HG02943 (cell line): ENCODE measurements at regions not wholly inside any gene's neighbourhood (a gene's known extent, or its start where the extent isn't known, plus 50 kb on each side); places are given as distances from the start of the nearest gene placed in this dataset.
"Not testable (repeated sequence)": the region's sequence is repeated elsewhere in the genome, so short reads cannot be mapped to it uniquely, and the experiment has no call there.

ENCODE experiments used
- ATAC-seq: cut with Tn5 transposase; IDR thresholded peaks from one replicate; pipeline ENCODE4 v1.9.1; 2021; ENCODE audit warnings: mild to moderate bottlenecking, low read depth, moderate library complexity; ENCODE audit not compliant: unreplicated experiment

DNA sequence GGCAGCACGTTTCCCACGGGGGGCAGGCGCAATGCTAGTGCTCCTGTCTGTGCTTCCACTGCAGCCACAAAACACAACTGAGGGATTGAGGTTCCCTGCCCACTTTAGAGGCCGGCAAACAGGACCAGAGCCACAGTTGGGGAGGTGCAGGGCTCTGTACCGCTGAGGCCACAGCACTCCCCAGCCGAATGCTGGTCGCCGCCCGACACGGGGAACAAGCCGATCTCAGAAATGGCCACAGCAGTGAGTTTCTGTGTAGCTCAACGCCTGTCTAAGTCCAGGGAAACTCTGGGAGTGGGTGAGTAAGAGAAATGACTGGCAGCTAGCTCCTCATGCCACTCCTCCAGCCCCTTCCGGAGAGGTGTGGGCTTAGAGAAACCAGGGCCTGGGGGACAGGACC lies 194.0 kb upstream of the VWC2 start:
- no peak for ATAC-seq

DNA sequence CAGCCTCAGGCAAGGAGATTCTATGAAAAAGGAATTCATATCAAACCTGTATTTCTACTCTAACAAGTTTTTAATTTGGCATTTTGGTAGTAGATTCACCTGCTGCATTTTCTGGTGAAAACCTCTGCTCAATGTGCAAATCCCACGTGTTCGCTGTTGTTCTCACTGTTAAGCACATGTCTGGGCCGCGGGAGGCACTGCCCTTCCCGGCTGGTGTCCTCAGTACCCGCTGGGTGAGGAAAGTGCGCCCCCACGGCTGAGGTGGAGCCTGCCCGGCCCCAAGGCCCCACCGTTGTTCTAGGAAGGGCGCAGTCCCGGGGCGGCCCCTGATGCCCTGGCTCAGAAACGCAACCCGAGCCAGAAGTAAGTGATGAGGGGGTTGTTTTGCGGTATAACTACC lies 193.4 kb upstream of the VWC2 start:
- no peak for ATAC-seq

DNA sequence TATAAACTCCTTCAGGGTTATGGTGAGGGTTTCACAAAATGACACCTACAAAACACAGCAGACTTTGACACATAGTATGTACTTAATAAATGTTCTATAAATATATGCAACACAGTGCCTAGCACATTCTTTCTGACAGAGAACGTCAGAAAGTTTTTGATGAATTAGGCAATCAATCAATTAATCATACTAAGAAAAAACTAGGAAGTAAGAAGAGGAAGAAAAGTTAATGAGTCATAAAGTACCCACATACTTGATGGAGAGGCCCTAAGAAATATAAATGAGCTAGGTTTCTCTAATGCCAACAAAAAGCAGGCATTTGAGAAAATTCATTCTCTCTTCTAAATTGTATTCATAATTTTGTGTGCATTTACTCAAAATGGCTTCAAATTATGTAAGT lies 192.7 kb upstream of the VWC2 start:
- ATAC-seq: no peak

DNA sequence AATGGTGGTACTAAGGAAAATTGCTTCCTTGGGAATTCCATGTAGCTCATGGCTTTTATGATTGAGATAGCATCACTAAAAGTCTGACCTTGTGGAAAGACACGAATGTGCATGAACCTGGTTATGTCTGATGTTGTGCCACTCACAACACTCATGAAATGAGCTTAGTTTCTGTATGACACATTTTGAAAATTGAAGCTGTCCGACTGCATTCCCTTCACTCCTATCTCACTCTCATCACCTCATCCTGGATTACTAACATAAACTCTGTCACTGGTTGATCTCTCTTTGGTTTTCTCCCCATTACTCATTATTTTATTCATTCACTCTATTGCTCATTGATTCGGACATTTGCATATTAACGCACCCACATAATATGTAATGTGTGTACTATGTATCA lies 190.0 kb upstream of the VWC2 start:
- no peak for ATAC-seq

DNA sequence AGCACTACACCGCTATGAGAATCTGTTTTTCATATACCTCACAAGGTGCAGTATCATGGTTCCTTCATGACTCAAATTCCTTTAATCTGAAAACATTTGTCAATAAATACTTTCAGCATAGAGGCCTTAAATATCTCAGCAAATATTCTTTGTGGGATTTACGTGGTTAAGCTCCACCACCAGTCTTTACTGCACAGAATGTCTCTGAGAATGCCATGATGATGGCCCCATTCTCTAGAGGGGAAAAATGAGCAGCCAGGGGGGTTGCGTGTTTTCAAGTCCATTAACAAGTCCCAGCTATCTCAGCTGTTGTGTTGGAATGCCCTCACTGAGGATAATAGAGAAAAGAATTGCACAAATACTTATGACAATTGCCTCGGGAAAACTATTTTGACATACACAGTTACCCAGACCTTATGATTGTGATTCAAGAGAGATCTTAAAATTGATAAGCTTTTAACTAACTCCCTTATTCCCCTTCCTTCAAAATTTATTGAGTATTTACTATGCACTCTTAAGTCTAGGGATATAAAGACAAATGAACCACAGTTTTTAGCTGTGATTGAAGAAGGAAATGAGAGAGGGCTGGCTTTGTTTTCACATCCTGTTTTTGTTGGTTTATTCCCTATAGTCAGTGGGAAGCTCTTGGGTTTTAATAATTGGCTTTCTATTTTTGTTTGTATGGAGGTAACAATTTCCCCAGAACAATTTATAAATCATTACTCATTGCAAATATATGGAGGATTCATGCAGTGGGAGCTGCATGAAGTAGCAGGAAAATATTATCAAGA lies 176.5 kb upstream of the VWC2 start:
- no peak for ATAC-seq

DNA sequence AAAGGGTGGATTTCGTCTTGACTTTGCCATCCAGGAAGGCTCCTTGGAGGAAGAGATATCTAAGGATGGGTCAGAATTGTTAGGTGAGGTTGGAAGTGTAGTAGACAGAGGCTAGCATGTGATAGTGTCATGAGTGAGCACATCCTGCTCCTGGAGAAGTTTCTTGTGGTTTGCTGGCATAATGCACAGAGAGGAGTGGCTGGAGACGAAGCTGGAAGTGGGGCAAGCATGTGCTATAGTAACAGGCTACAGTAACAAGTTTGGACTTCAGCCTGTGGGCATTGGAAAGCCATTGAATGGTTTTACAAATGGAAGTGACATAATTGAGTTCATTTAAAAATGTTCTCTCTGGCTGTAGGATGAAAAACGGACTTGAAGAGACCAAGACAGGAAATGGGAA lies 175.6 kb upstream of the VWC2 start:
- no peak for ATAC-seq

DNA sequence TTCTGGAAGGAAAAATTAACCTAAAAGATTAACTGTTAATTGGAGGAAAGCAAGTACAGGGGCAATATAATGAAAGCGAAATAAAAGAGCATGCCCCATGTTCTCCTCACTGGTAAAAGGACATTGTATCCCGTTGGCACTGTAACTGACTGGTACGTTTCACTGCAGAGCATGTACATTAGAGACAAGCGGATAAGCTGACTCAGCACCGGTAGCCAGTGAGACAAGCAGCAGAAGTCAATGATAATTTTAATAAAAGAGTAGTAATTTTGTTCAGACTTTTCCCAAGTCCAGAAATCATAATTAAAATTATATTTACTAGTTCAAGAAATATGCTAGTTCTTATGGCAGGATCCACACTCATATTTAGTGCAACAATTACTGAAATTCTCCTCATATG lies 161.5 kb upstream of the VWC2 start:
- ATAC-seq: no peak

DNA sequence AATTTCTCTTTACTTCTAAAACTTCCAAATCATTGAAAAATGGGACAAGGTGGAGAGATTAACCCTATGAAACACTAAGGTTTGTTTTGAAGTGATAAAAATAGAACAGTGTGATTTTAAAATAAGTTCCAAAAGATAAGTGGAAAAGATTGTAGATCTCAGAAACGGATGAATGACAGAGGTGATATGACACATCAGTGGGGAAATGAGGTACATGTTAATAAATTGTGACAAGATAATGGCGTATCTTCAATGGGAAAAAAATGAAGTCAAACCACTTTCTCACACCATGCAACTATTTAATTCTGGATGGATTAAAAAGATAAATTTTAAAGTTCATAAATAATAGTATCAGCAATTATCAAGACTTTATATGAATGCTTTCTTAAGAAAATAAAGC lies 159.7 kb upstream of the VWC2 start:
- ATAC-seq: no peak

DNA sequence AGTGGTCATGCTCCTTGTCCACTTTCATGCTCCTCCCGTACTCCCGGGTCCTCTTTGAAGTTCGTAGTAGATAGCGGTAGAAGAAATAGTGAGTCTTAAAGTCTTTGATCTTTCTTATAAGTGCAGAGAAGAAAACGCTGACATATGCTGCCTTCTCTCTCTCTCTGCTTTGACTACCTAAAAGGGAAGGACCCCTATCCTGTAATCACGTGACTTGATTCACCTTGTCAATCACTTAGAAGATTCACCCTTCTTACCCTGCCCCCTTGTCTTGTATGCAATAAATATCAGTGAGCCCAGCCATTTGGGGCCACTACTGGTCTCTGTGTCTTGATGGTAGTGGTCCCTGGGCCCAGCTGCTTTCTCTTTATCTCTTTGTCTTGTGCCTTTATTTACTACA lies 158.5 kb upstream of the VWC2 start:
- ATAC-seq: not testable (repeated sequence)

DNA sequence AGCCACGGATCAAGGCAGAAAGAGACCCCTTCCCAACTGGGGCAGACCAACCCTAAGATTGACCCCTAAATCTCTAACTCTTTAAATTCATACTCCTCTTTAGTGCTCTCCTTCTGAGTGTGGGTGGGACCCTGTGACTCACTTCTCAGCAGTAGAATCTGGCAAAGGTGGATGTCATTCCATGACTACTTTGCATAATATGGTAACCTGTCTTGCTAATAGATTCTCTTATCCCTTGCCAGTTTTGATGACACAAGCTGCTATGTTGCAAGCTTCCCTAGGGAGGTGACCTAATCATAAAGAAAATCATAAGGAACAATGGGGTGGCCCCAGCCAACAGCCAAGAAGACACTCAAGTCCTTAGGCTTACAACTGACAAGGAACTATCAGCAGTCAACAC lies 155.4 kb upstream of the VWC2 start:
- no peak for ATAC-seq

DNA sequence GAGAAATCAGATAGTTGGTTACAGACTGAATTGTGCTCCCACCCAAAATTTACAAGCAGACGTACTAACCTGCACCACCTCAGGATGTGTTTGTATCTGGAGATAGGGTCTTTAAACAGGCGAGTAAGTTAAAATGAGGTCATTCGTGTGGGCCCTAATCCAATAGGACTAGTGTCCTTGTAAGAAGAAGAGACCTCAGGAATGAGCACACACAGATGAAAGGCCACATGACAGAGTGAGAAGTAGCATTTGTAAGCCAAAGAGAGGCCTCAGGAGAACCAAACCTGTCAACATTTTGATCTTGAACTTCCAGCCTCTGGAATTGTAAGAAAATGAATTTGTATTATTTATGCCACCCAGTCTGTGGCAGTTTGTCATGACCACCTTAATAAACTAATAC lies 149.5 kb upstream of the VWC2 start:
- ATAC-seq: no peak

DNA sequence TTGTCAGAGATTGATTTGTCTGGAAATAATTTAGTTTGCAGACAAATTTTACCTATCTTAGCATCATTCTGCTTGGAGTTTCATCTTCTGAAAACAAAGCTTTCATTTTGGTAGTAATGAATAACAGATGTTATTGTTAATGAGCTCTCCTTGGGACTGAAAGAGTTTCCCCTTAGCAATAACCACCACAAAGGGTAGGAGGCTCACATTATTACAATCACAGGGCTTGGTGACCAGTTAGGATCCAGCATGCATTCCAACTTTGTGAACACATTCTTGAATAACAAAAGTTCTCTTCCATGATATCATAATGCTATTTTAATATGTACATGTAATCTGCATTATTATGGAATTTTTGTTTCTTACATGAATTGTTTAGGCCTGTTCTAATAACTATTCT lies 148.8 kb upstream of the VWC2 start:
- no peak for ATAC-seq

DNA sequence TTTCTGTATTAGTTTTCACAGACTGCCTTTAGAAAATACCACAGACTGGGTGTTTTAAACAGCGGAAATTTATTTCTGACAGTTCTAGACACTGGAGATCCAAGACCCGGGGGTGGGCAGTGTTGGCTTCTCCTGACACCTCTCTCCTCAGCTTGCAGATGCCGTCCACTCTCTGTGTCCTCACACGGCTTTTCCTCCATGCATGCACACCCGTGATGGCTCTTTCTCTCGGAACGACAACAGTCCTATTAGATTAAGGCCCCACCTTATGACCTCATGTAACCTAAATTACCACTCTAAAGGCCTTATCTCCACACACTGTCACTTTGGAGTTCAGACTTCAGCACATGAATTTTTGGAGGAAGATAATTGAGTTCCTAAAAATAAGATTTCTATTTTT lies 142.9 kb upstream of the VWC2 start:
- ATAC-seq: no peak

DNA sequence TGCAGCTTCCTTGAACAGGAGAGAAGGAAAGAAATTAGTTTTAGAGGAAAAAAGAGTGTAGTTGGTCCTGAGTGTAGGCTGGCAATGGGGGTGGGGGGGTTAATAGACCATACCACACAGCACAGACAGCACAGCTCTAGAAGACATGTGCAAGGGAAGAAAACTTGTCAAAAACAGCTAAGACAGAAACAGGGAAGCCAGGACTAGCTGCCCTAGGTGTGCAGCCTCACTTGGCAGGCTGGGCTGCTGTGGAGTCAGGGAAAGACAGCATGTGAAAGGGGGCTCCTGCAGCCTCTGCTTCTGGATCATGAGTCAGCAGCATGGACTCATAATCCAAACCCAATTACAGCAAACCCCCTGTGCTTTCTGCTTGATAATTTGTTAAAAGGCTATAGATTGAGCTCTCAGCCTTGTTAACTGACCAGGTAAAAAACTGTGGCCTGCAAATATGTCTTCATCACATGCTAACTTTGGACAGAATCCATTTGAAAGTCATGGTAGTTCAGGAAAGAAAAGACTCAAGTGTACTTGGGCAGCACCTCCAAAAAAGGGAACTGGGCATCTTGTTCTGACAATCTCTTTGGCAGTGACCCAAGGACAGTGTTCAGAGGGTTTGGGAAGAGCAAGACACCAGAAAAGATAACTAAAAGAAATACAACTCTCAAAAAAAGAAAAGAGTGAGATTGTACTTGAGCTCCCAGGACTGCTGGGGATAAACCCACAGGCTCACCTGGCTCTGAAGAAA lies 142.2 kb upstream of the VWC2 start:
- no peak for ATAC-seq

DNA sequence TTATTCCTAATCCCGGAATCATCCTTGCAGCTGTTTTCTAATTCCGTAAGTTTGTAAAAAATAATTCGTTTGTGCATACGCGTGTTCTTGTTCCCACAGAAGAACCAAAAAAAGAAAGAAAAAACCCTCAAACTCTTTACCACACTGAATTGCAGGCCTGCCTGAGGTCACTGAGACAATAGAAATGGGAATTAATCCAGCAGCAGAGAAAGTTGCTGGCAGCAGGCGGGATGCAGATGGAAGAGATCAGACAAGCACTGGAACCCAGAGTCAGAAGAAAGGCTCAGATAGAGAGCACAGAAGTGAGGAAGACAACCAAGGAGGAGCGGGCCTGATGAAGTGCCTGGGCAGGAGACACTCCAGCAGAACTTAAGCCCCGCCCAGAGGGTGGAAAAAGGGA lies 141.5 kb upstream of the VWC2 start:
- ATAC-seq: no peak

DNA sequence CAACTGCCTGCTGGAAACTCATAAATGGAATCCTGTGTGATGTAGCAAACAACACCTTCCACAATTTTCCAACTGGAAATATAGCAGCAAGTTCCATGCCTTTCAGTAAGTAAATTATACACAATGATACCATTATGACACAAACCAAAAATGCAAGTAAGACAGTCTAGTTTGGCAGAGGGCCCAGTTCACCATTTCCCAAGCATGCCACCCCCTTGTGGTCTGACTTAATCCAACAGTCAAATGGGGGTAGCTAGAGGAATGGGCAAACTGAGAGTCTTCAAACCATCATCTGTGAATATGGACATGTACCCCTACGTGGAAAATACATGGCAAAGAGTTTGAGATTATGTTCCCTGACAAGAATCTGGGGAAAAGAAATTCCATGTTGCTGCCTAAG lies 137.6 kb upstream of the VWC2 start:
- ATAC-seq: no peak

DNA sequence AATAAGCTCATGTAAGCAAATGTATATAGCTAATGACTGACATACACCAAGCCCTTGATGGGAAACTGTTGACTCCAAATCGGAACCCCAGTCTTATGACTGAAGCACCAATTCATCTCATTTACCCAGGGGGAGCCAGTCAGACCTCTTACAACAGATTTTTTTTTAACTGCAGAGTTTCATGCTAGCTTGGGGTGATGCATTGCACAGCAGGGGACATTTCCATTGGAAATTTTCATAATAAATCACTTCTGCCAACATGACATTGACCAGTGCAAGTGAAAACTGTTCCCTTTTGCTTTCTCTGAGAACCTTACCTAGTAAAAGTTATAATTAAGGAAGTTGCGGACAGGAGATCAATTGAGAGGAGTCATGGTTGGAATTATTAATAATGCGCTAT lies 137.0 kb upstream of the VWC2 start:
- no peak for ATAC-seq

DNA sequence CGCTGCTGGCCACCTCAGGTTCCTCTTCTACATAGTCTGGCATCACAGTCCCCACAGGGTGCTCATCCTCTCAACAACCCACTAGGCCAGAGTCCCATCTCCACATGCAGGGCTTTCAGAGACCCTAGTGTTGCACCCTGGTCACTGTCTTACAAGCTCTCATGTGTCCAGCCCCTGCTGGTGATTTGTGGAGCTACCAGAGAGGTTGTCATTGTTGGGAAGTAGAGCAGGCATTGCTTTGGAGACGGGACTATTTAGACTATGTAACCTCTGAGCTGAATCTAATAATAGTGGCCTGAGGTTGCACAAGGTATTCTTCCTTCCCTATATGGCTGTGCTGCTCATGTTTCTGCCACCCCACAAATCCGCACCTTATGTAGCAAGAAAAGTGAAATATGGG lies 135.3 kb upstream of the VWC2 start:
- ATAC-seq: no peak

DNA sequence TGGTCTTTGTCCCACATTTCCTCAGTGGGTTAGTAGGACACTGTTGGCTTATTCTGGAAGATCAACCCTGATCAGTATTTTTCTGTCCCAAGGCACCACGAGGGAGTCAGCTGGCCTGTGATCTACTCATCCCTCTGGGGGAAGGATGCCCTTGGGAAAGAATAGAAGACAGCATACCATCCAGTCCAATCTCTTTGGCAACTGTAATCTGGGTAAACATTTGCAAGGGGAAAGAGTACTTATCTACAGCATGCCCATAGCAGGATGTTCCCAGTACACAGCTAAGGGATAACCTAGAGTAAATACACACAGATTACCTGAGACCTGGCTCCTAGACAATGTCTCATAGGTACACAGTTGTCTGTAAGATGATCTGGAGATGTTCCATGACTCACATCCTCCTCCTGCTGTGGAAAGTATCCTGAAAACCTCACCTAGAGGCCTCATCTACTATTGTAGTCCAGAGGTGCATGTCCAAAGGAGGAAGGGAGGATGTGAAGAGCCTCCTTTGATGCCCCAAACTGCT lies 134.3 kb upstream of the VWC2 start:
- no peak for ATAC-seq

DNA sequence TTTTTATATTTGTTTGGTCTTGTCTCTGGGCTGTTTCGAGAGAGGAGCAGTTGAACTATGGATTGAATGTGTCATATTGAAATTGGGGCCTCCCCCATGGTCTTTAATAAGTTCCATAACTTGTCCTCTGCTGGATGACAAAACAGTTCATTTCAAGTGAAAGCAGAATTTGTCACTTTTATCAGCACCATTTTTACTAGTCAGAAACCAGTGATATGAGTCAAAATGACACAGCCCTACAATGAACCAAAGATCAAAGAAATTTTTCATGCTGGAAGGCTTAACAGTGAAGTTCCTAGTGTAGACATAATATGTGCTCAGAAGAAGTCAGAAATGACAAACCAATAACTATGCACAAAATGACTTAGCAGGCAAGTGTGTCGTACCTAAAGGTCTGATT lies 133.6 kb upstream of the VWC2 start:
- ATAC-seq: no peak

DNA sequence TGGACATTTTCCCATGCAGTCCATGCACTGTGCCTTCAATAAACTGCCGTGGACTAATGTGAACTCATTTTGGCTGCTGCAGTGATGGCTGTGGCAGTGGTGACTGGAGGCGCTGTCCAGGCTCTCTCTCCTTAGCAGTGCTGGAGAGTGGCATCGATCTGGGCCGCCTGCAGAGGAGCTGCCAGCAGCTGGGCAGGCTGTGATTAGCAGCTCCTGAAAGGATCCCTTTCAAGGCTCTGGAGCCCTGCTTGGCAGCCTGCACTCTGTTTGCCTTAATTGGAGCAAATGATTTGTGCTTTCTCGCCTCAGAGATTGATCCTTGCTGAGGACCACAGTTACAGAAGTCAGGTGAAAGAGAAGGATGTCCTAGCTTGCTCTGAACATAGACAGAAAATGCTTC lies 130.1 kb upstream of the VWC2 start:
- ATAC-seq: no peak

DNA sequence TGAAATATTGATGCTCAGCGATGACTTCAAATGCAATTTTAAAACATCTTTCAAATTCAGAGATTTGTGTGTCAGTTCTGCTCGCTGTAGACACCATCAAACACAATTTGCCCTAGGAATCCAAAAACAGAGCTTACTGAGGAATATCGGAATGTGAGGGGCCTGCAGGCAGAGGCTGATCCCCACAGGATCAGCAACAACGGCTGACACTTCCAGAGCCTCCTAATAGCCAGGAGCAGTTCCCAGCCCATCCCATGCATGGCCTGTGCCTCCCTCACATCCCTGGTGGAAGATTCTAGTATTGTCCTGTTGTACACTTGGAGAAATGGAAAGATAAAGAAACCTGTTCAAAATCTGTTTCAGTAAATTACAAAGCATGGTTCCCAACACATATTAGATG lies 129.7 kb upstream of the VWC2 start:
- no peak for ATAC-seq
